ENCODE measurements at regions not wholly inside any gene's neighbourhood (a gene's known extent, or its start where the extent isn't known, plus 50 kb on each side); places are given as distances from the start of the nearest gene placed in this dataset.

GRCh38 chr5:2621631-2622030 is 129.8 kb downstream of the IRX2 start:
- Histone ChIP-seq H2BK12ac (ENCODE audit: low read depth, low read length) (no peak overlapping the region), H3K79me1 (ENCODE audit: low read depth, low read length) (no peaks in the 10 kb centered on the region), H3K36me3 (ENCODE audit: control insufficient read depth in 2 of 4, insufficient read depth in 4 of 4, low read length in 3 of 4) (no peaks in the 10 kb centered on the region), H4K8ac (ENCODE audit: extremely low read depth, insufficient read depth, low read length) (no peak overlapping the region; the same call in 1 of the 2 replicates), H3K27me3 (replicated peaks in 1 of 4; ENCODE audit: control insufficient read depth in 3 of 4, extremely low read depth in 1 of 4, insufficient read depth in 3 of 4, low read length in 3 of 4) (no peaks in the 10 kb centered on the region), H3K9me3 (ENCODE audit: insufficient read depth in 2 of 2, low read depth in 1 of 2, low read length in 1 of 2) (no peaks in the 10 kb centered on the region), H2BK15ac (ENCODE audit: low read length) (no peak overlapping the region), H2AK5ac (ENCODE audit: low read depth, low read length) (no peak overlapping the region), H3K4ac (replicated peaks; ENCODE audit: insufficient read length, low read depth, low read length) (no peak overlapping the region), H3K79me2 (ENCODE audit: control insufficient read depth in 1 of 2, insufficient read depth in 2 of 2, low read length in 2 of 2) (no peaks in the 10 kb centered on the region), H4K20me1 (replicated peaks in 1 of 2; ENCODE audit: control insufficient read depth in 1 of 2, insufficient read depth in 2 of 2, low read length in 2 of 2) (no peaks in the 10 kb centered on the region), H3K56ac (replicated peaks; ENCODE audit: insufficient read length, low read depth, low read length) (no peak overlapping the region), H4K91ac (replicated peaks; ENCODE audit: insufficient read length, low read length) (no peak overlapping the region), H3K23me2 (ENCODE audit: low read depth, low read length) (no peaks in the 10 kb centered on the region), H3K9ac (replicated peaks in 1 of 4; ENCODE audit: extremely low read depth in 1 of 4, low read depth in 3 of 4, low read length in 3 of 4) (no peak overlapping the region), H3K27ac (ENCODE audit: low read depth, low read length) (no peak overlapping the region), H3K4me2 (ENCODE audit: insufficient read depth in 1 of 2, low read depth in 2 of 2, low read length in 2 of 2) (no peak overlapping the region), H3K23ac (ENCODE audit: insufficient read length) (no peak overlapping the region), H3K18ac (ENCODE audit: extremely low read depth, low read length) (no peak overlapping the region), H3K4me3 (ENCODE audit: extremely low read depth in 1 of 4, insufficient read depth in 2 of 4, low read depth in 3 of 4, low read length in 4 of 4) (no peak overlapping the region), H3K14ac (ENCODE audit: insufficient read length) (no peak overlapping the region), H3K4me1 (replicated peaks in 1 of 4; ENCODE audit: control insufficient read depth in 3 of 4, insufficient read depth in 4 of 4, low read length in 3 of 4) (no peaks in the 10 kb centered on the region; a peak in 1 of 7 replicates), H2BK20ac (ENCODE audit: low read length) (no peak overlapping the region), H2BK5ac (ENCODE audit: low read depth, low read length) (no peak overlapping the region), H2BK120ac (replicated peaks; ENCODE audit: low read depth, low read length) (no peak overlapping the region), H2AFZ (ENCODE audit: low read length) (no peak overlapping the region), H4K5ac (ENCODE audit: insufficient read length, low read depth, low read length) (no peak overlapping the region)
- no peak for FAIRE-seq
- POLR2A ChIA-PET (ENCODE audit: partially characterized antibody) = no interaction called here
- CTCF ChIA-PET (ENCODE audit: partially characterized antibody) = interaction anchor here (0.7 to 2.4 kb wide), 4 partner anchors 10 to 131 kb away, joined by 3 to 5 read pairs (median 3); no protein-coding TSS in a partner anchor
- DNase-seq (ENCODE audit: low read depth in 1 of 2, low spot score in 2 of 2) = no peak
- no peak for TF ChIP-seq KDM1A (IDR thresholded peaks at IDR 0.05; ENCODE audit: borderline replicate concordance, low read length)
- no peak for TF ChIP-seq RXRA (IDR thresholded peaks at IDR 0.05; ENCODE audit: insufficient read depth, low read depth, low read length)
- no peak for TF ChIP-seq POLR2A (IDR thresholded peaks at IDR 0.05; ENCODE audit: control extremely low read depth in 1 of 2, low read depth in 2 of 2, low read length in 2 of 2)
- no peak for TF ChIP-seq POLR2AphosphoS5 (IDR thresholded peaks at IDR 0.05; ENCODE audit: low read depth, low read length)
- TF ChIP-seq TBP (IDR thresholded peaks at IDR 0.05; ENCODE audit: low read depth, low read length) = no peak
- no peak for TF ChIP-seq SP4 (IDR thresholded peaks at IDR 0.05; ENCODE audit: low read length)
- no peak for TF ChIP-seq SP1 (IDR thresholded peaks at IDR 0.05; ENCODE audit: low read depth, low read length)
- no peak for TF ChIP-seq RNF2 (IDR thresholded peaks at IDR 0.05; ENCODE audit: borderline replicate concordance, low read depth, low read length, missing control alignments, poor library complexity, severe bottlenecking)
- 96% methylated on average over 8 of the region's 8 CpGs; no CpG with 5 or more reads in 1 of the 2 experiments for WGBS, 2 experiments (ENCODE audit: extremely low coverage in 1 of 2, insufficient coverage in 1 of 2, insufficient read length in 1 of 2, insufficient replicate concordance in 2 of 2, low coverage in 1 of 2, low lambda C conversion rate in 2 of 2, missing lambda C conversion rate in 1 of 2)

Measured in H1 (cell line).